Erythroblast (primary cell): ENCODE measurements at regions not wholly inside any gene's neighbourhood (a gene's known extent, or its start where the extent isn't known, plus 50 kb on each side); places are given as distances from the start of the nearest gene placed in this dataset.

Source experiments
- GATA1 ChIP-seq: IDR thresholded peaks from 2 replicates; pipeline ENCODE4 v1.6.1; 2011; ENCODE audit warnings: low read depth, mild to moderate bottlenecking, control low read depth, low read length, moderate library complexity
- POLR2A ChIP-seq: IDR thresholded peaks from 2 replicates; pipeline ENCODE4 v1.6.1; 2011; ENCODE audit warnings: mild to moderate bottlenecking, low read length

DNA sequence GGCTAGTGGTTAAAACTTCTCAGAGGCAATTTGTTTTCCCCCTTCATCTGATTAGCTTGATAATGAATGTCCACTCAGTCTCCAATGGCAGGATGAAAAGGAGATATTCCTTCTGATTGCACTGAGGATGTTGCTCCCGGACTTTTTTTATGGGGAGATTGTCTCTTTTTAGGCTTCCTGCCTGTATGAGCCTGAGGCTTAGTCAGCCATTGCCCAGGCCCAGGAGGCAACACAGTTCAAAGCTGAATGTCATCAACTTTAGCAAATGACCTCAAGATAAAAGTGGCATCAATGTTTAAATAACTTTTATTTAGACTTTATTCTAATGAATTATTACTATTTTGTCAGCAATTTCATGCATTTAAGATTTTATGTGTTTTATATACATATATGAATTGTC is 162.9 kb upstream of the PTBP2 start:
- TF ChIP-seq POLR2A (no peak), GATA1 (no peak)
